IPS-18c (cell line): ENCODE measurements at regions not wholly inside any gene's neighbourhood (a gene's known extent, or its start where the extent isn't known, plus 50 kb on each side); places are given as distances from the start of the nearest gene placed in this dataset.

Experiments used
- H3K4me3 ChIP-seq: 2 replicates; pipeline ENCODE4 v1.7.0; 2013; ENCODE audit warnings: low read depth, mild to moderate bottlenecking, low read length, moderate library complexity; ENCODE audit not compliant: insufficient read depth
- H3K9me3 ChIP-seq: one replicate; pipeline ENCODE4 v1.6.1; 2013; ENCODE audit warnings: mild to moderate bottlenecking, low read length, moderate library complexity; ENCODE audit not compliant: control insufficient read depth, insufficient read depth

GRCh38 chr2:23111263-23111662 is 273.7 kb upstream of the KLHL29 start:
- H3K9me3 ChIP-seq = peaks cover 2% of the 10 kb centered on the region
- H3K4me3 ChIP-seq = no peak overlapping the region

GRCh38 chr2:23112517-23112916 is 272.5 kb upstream of the KLHL29 start:
- H3K9me3 ChIP-seq = peaks cover 2% of the 10 kb centered on the region
- H3K4me3 ChIP-seq = no peak overlapping the region

- H3K9me3 ChIP-seq = peaks cover 2% of the 10 kb centered on the region
- no peak overlapping the region for H3K4me3 ChIP-seq
These were observed 270.7 kb upstream of the KLHL29 start for GRCh38 chr2:23114299-23114698.

GRCh38 chr2:23118313-23118712 is 266.7 kb upstream of the KLHL29 start:
- H3K9me3 ChIP-seq = no peaks in the 10 kb centered on the region

GRCh38 chr2:23118894-23119293 is 266.1 kb upstream of the KLHL29 start:
- Histone ChIP-seq H3K9me3 (no peaks in the 10 kb centered on the region), H3K4me3 (no peak overlapping the region)

More at GRCh38 chr2:23118313-23118712, 266.7 kb upstream of the KLHL29 start:
- no peak overlapping the region for H3K4me3 ChIP-seq

GRCh38 chr2:23120161-23120560 is 264.8 kb upstream of the KLHL29 start:
- H3K9me3 ChIP-seq = no peaks in the 10 kb centered on the region
- H3K4me3 ChIP-seq = no peak overlapping the region

GRCh38 chr2:23121968-23122648 is 262.9 kb upstream of the KLHL29 start:
- Histone ChIP-seq H3K9me3 (no peaks in the 10 kb centered on the region), H3K4me3 (no peak overlapping the region)

- Histone ChIP-seq H3K9me3 (peaks cover 1% of the 10 kb centered on the region), H3K4me3 (no peak overlapping the region)
These were observed 262.2 kb upstream of the KLHL29 start for GRCh38 chr2:23122681-23123215.

- Histone ChIP-seq H3K9me3 (peaks cover 2% of the 10 kb centered on the region), H3K4me3 (no peak overlapping the region)
These were observed 261.3 kb upstream of the KLHL29 start for GRCh38 chr2:23123686-23124085.

- Histone ChIP-seq H3K9me3 (peaks cover 2% of the 10 kb centered on the region), H3K4me3 (no peak overlapping the region)
These were observed 260.7 kb upstream of the KLHL29 start for GRCh38 chr2:23124214-23124750.

- H3K9me3 ChIP-seq = peaks cover 2% of the 10 kb centered on the region
- H3K4me3 ChIP-seq = no peak overlapping the region
These were observed 257.5 kb upstream of the KLHL29 start for GRCh38 chr2:23127465-23127864.

GRCh38 chr2:23128684-23129292 is 256.2 kb upstream of the KLHL29 start:
- Histone ChIP-seq H3K9me3 (peaks cover 2% of the 10 kb centered on the region), H3K4me3 (no peak overlapping the region)

- Histone ChIP-seq H3K4me3 (no peak overlapping the region), H3K9me3 (peaks cover 2% of the 10 kb centered on the region)
These were observed 253.9 kb upstream of the KLHL29 start for GRCh38 chr2:23131066-23131575.

GRCh38 chr2:23132000-23132399 is 253.0 kb upstream of the KLHL29 start:
- H3K9me3 ChIP-seq = peaks cover 2% of the 10 kb centered on the region
- H3K4me3 ChIP-seq = no peak overlapping the region

GRCh38 chr2:23132823-23133595 is 252.0 kb upstream of the KLHL29 start:
- no peaks in the 10 kb centered on the region for H3K9me3 ChIP-seq
- H3K4me3 ChIP-seq = no peak overlapping the region

GRCh38 chr2:23134726-23135125 is 250.3 kb upstream of the KLHL29 start:
- H3K9me3 ChIP-seq = no peaks in the 10 kb centered on the region
- H3K4me3 ChIP-seq = no peak overlapping the region

GRCh38 chr2:23135481-23136100 is 249.4 kb upstream of the KLHL29 start:
- H3K9me3 ChIP-seq = no peaks in the 10 kb centered on the region
- H3K4me3 ChIP-seq = no peak overlapping the region
